GM12892 (cell line): ENCODE measurements at regions not wholly inside any gene's neighbourhood (a gene's known extent, or its start where the extent isn't known, plus 50 kb on each side); places are given as distances from the start of the nearest gene placed in this dataset.

Experiments used
- POLR2A ChIP-seq: IDR thresholded peaks from 2 replicates; pipeline ENCODE4 v1.6.1; 2011; ENCODE audit warnings: low read depth, low read length, control low read depth
- POLR2AphosphoS5 ChIP-seq: IDR thresholded peaks from 2 replicates; pipeline ENCODE4 v1.6.1; 2011; ENCODE audit warnings: low read depth, low read length, control low read depth
- TAF1 ChIP-seq: IDR thresholded peaks from 2 replicates; pipeline ENCODE4 v1.6.1; 2011; ENCODE audit warnings: low read depth, mild to moderate bottlenecking, control low read depth, low read length, borderline replicate concordance

DNA sequence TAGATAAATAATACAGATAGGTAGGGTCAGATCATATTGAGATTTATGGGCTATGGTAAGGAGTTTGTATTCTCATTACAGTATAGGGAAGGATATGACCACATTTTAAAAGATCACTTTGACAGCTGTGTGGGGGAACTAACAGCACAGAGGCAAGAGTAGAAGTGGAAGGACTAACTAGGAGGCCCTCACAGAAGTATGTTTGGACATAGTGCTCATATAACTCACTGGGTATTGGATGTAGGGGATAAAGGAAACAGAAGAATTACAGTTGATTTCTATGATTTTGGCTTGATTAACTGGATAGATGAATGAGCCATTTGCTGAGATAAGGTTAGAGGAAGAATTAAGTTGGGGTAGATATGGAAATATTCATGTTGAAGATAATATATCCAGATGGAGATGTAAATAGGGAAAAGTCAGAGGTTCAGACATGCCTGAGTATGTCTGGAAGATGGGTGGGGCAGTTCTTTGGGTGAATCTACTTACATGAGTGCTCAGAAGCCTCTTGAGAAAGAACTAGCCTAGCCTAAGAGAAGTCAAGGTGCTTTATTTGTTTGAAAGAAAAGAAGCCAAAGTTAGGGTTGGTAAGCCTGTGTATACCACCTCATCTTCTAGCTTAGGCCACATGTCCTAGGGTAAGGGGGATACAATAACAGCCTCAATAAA is 133.4 kb downstream of the NDFIP2 start:
- TF ChIP-seq POLR2A: no peak
- TF ChIP-seq TAF1: no peak
- no peak for TF ChIP-seq POLR2AphosphoS5
